IPS DF 6.9 (cell line): ENCODE measurements at regions not wholly inside any gene's neighbourhood (a gene's known extent, or its start where the extent isn't known, plus 50 kb on each side); places are given as distances from the start of the nearest gene placed in this dataset.

ENCODE experiments used
- DNase-seq: peaks from one replicate; pipeline ENCODE4 v3.0.0-alpha.2; 2013; ENCODE audit warnings: low read depth, low spot score
- H3K27ac ChIP-seq: one replicate; pipeline ENCODE4 v1.5.1; 2013; ENCODE audit warnings: low read length, control low read depth
- H3K27me3 ChIP-seq: 2 replicates; pipeline ENCODE4 v1.6.1; 2013; ENCODE audit warnings: mild to moderate bottlenecking, low read length; ENCODE audit not compliant: control insufficient read depth, insufficient read depth
- H3K36me3 ChIP-seq: 2 replicates; pipeline ENCODE4 v1.6.1; 2013; ENCODE audit warnings: low read length; ENCODE audit not compliant: control insufficient read depth, insufficient read depth
- H3K4me1 ChIP-seq: 2 replicates; pipeline ENCODE4 v1.6.1; 2013; ENCODE audit warnings: low read length; ENCODE audit not compliant: control insufficient read depth, insufficient read depth
- H3K4me3 ChIP-seq: 2 replicates; pipeline ENCODE4 v1.5.1; 2013; ENCODE audit warnings: mild to moderate bottlenecking, low read length
- H3K9me3 ChIP-seq: 2 replicates; pipeline ENCODE4 v1.6.1; 2013; ENCODE audit warnings: low read length, inconsistent platforms; ENCODE audit not compliant: control insufficient read depth, insufficient read depth
- WGBS: extraction: QIAGEN DNeasy Blood & Tissue Kit; methylation state at CpG from one replicate; pipeline ENCODE4 v1.1.7; 2013; ENCODE audit warnings: mixed read lengths, missing lambda C conversion rate; ENCODE audit not compliant: insufficient read length, insufficient coverage; 5-methylcytosine and 5-hydroxymethylcytosine counted together

DNA sequence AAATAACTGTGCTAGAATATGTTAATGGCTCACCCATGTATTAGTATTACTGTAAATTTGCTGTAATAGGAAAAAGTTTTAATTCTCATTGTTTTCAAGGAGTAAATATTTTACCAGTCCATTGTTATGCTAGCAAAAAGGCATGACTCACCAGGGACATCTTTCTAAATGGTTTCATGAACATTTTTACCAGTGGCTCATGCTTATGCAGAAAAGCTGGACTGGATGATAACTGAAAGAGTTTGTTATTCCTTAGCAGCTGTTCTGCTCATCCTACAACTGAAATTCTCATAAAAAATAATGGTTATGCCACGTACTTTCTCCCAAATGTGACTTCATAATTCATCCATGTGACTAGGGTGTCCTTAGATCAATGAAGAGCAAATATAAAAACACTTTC lies 111.9 kb upstream of the PCDH18 start:
- WGBS: no CpG with 5 or more reads among the region's 1 CpG
- Histone ChIP-seq H3K4me1 (no peaks in the 10 kb centered on the region), H3K4me3 (no peak overlapping the region), H3K27ac (no peak overlapping the region), H3K36me3 (no peaks in the 10 kb centered on the region), H3K27me3 (no peaks in the 10 kb centered on the region), H3K9me3 (no peaks in the 10 kb centered on the region)
- DNase-seq: no peak

DNA sequence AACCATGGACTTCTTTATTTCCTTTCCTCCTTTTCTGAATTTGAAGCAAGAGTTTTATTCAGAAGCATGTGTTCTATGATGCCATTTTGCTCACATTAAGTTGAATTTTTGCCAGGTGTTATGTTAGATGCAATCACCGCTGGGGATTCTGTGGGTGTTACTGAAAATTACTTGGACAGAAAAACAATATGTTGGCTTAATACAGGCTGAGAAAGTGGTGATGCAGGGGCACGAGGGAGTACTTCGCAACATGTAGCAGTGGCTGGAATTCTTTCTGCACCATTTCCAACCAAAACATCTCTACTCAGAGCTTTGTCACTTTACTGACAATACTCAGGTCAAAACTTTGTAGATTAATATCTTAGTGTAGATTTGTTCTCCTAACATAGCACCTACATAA lies 109.2 kb upstream of the PCDH18 start:
- Histone ChIP-seq H3K36me3 (no peaks in the 10 kb centered on the region), H3K4me3 (no peak overlapping the region), H3K27me3 (no peaks in the 10 kb centered on the region), H3K9me3 (no peaks in the 10 kb centered on the region), H3K4me1 (no peaks in the 10 kb centered on the region), H3K27ac (no peak overlapping the region)
- no CpG with 5 or more reads among the region's 3 CpGs for WGBS
- no peak for DNase-seq

DNA sequence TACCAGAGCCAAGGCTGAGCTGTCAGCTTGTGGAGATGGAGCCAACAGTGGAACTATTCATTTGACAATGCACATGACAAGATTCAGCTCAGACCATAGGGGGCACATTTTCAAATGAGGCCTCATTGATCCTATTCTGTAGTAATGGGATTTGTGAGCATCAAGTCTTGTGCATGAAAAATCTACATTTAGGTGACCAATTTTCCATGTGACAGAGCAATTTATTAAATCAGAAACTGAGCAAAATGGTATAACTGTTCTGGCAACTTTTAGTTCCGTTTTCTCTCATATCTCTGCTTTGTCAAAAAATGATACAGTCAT lies 108.5 kb upstream of the PCDH18 start:
- no peaks in the 10 kb centered on the region for H3K4me1 ChIP-seq
- WGBS: no CpG with 5 or more reads among the region's 1 CpG

DNA sequence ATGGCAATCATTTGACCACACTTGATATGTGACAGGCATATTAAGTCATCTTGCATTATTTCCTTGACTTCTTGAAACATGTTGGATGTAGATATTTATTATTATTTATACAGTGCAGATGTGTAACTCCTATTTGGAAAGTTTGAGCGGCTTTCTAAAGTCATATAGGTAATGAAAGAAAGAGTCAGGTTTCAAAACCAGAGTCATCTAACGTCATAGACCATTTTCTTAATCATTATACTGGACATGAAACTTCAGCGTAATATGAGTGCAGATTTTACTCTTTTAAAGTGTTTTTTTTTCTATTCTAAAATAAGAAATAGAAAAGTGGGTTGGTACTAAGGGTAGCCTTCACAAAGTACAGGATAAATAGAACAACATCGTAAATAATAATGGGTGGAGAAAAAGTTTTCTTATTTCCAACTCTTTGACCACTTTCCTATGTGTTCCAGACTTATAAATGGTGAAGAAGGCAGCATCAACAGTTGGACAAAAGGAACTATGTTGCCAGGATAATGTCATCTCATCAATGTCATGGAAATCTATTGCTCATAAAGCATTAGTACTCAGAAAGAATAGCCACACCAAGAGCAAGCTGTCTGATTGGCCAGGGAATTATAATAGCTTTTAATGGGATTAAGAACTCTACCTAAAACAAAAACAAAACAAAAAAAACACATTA lies 108.0 kb upstream of the PCDH18 start:
- Histone ChIP-seq H3K27me3 (no peaks in the 10 kb centered on the region), H3K27ac (no peak overlapping the region), H3K9me3 (no peaks in the 10 kb centered on the region), H3K4me3 (no peak overlapping the region), H3K4me1 (no peaks in the 10 kb centered on the region), H3K36me3 (no peaks in the 10 kb centered on the region)
- no peak for DNase-seq
- WGBS: no CpG with 5 or more reads among the region's 4 CpGs

More for the DNA sequence above, 108.5 kb upstream of the PCDH18 start:
- DNase-seq: no peak
- Histone ChIP-seq H3K36me3 (no peaks in the 10 kb centered on the region), H3K27ac (no peak overlapping the region), H3K27me3 (no peaks in the 10 kb centered on the region), H3K4me3 (no peak overlapping the region), H3K9me3 (no peaks in the 10 kb centered on the region)

DNA sequence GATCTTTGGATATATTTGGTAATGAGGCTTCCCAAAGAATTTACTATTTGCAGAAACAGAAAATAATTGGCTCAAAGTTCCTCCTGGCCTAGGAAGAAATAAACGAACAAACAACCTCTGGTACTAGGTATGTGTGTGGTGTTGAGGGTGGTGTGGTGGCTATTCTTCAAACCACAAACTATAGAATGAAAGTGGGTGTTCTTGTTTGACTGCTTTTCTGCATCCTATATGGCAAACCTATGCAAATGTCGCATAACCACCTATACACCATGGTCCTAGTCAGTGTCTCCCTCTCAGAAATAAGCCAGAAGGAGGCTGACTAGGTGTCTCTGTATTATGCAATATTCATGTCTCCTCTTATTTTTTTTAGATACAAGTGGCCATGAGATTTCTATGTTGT lies 106.6 kb upstream of the PCDH18 start:
- no CpG with 5 or more reads among the region's 2 CpGs for WGBS
- Histone ChIP-seq H3K4me1 (no peaks in the 10 kb centered on the region), H3K4me3 (no peak overlapping the region), H3K36me3 (no peaks in the 10 kb centered on the region), H3K27me3 (no peaks in the 10 kb centered on the region), H3K27ac (no peak overlapping the region), H3K9me3 (no peaks in the 10 kb centered on the region)
- DNase-seq: no peak

DNA sequence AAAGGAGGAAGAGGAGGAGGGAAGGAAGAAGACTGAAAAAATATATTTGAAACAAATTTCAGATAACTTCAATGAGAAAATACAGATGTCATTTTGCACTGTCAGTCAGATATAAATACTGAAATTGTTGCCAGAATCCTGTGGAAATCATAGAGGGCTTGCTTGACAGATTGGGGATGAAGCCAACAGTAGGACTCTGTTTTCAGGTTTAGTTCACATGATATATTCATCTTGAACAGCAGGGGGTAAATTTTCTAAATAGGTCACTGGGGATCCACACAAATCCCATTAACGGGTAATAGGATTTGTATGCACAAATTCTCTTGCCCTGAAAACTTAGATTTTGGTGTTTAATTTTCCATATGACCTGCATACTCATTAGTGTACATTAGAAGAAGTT lies 103.3 kb upstream of the PCDH18 start:
- Histone ChIP-seq H3K4me3 (no peak overlapping the region), H3K9me3 (no peaks in the 10 kb centered on the region), H3K27ac (no peak overlapping the region), H3K4me1 (no peaks in the 10 kb centered on the region), H3K27me3 (no peaks in the 10 kb centered on the region), H3K36me3 (no peaks in the 10 kb centered on the region)
- WGBS: no CpG with 5 or more reads among the region's 1 CpG
- DNase-seq: no peak

DNA sequence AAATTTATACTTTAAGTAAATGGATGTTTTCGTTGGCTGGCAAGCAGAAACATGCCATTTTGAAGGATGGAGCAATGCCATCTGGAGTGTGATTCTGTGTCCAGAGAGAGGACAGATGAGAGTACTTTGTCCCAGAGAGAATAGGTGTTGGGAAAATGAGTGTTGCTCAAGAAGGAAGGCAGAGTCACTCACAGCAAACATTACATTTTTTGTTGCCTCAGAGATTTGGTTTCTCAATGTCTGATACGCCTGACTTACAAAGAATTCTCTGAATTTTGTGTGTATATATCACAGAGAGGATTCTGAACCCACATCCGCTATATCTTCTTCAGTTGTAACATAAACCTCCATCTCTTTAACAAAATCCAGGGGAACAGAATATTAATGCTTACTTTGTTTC lies 102.8 kb upstream of the PCDH18 start:
- Histone ChIP-seq H3K36me3 (no peaks in the 10 kb centered on the region), H3K9me3 (no peaks in the 10 kb centered on the region), H3K27ac (no peak overlapping the region), H3K4me1 (no peaks in the 10 kb centered on the region), H3K4me3 (no peak overlapping the region), H3K27me3 (no peaks in the 10 kb centered on the region)
- DNase-seq: no peak
- WGBS: 100% methylated on average over 1 of the region's 3 CpGs

DNA sequence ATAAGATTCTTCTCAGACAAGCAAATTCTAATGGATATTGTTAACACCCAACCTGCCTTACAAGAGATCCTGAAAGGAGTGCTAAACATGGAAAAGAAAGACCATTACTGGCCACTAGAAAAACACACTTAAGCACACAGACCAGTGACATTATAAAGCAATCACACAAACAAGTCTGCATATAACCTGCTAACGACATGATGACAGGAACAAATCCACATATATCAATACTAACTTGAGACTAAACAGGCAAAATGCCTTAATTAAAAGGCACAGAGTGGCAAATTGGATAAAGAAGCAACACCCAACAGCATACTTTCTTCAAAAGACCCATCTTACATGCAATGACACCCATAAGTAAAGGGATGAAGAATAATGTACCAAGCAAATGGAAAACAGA lies 100.5 kb upstream of the PCDH18 start:
- Histone ChIP-seq H3K27ac (no peak overlapping the region), H3K36me3 (no peaks in the 10 kb centered on the region), H3K4me1 (no peaks in the 10 kb centered on the region), H3K9me3 (no peaks in the 10 kb centered on the region), H3K27me3 (no peaks in the 10 kb centered on the region), H3K4me3 (no peak overlapping the region)
- WGBS: no CpG with 5 or more reads among the region's 1 CpG
- no peak for DNase-seq

DNA sequence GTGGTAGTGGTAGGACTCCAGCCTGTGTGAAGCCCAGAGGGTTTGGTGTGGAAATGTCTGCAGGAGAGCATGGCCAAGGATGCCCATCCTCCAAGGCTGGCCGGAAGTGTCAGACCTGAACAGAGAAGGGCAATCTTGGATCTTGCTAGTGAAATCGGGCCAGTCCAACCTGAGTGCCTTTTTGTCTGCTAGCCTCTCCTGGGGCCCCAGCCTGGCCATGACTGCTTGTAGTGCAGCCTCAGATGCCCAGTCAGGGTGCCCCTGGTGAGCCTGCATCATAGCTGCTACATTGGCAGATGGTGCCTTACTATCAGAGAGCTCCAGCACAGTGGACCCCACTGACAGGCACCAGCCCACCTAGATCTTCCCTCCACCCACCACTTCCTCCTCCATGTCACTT lies 99.3 kb upstream of the PCDH18 start:
- DNase-seq: no peak
- Histone ChIP-seq H3K27me3 (no peaks in the 10 kb centered on the region), H3K27ac (no peak overlapping the region), H3K9me3 (no peaks in the 10 kb centered on the region), H3K4me3 (no peak overlapping the region), H3K36me3 (no peaks in the 10 kb centered on the region), H3K4me1 (no peaks in the 10 kb centered on the region)
- no CpG with 5 or more reads among the region's 2 CpGs for WGBS

DNA sequence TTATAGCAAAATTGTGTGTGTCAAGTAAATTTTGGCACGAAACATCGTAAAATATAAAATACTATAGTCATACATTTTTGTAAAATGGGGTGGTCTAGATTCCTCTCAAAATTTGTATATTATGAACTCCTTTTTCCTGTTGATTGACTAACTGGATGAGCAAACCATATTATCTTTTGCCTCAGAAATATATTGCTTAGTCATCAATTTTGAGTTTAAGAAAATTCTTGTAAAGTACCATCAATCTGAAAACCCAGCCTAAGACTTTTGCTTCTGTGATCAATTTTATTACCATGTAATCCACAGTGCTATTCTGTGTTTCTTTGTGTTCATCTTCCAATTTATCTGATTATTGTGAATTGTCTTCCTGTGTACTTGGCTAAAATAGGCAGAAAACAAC lies 98.0 kb upstream of the PCDH18 start:
- H3K27me3 ChIP-seq: no peaks in the 10 kb centered on the region
- H3K27ac ChIP-seq: no peak overlapping the region
- no peak overlapping the region for H3K4me3 ChIP-seq
- no CpG with 5 or more reads among the region's 2 CpGs for WGBS
- DNase-seq: no peak
- no peaks in the 10 kb centered on the region for H3K4me1 ChIP-seq
- no peaks in the 10 kb centered on the region for H3K9me3 ChIP-seq
- no peaks in the 10 kb centered on the region for H3K36me3 ChIP-seq

DNA sequence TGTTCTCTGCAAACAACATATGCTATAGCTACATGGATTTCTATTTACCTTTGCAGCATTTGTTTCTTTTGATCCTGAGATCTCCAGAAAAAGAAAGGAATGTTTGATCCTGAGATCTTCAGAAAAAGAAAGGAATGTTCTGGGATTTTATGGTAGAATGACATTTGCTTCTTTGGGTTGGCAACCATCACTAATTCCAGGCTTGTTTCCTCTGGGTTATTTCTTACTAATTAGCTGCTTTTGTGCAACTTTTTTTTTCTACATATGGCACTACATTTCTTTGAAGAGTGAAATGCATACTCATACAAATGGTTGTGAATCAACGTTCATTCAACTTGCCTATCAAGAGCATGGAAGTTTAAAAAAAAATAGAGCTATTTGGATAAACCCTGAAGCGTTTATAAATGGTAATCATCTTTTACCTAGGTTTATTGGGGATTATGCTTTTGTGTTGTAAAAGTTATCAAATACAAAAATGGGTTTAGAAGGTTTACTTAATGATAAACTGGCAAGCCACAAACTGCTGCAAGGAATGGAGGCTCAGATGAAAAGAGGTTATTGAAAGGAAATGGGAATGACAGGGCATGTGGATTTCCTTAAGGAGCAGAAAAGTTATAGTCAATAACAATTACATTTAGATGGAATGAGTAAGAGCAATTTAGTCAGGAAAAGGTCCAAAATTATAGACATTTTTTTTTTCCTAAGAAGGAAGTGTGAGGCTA lies 95.6 kb upstream of the PCDH18 start:
- Histone ChIP-seq H3K36me3 (no peaks in the 10 kb centered on the region), H3K27me3 (no peaks in the 10 kb centered on the region), H3K27ac (no peak overlapping the region), H3K9me3 (no peaks in the 10 kb centered on the region), H3K4me3 (no peak overlapping the region), H3K4me1 (no peaks in the 10 kb centered on the region)
- no peak for DNase-seq
- WGBS: no CpG with 5 or more reads among the region's 2 CpGs
